Breast epithelium (tissue), 4 donors: ENCODE measurements at regions not wholly inside any gene's neighbourhood (a gene's known extent, or its start where the extent isn't known, plus 50 kb on each side); places are given as distances from the start of the nearest gene placed in this dataset.

Experiments
- DNase-seq, 2 donors: peaks; one replicate each; pipeline ENCODE4 v3.0.0-alpha.2; 2019; ENCODE audit warnings: low spot score in 2 of 2
- H3K27ac ChIP-seq, 2 donors: fragments of 200-600 bp; sonication (generic) in 1 of 2; one replicate each; pipeline ENCODE4 v1.5.1; 2016 to 2019; ENCODE audit warnings: mild to moderate bottlenecking in 1 of 2
- H3K27me3 ChIP-seq, 2 donors: fragments of 200-600 bp; sonication (generic) in 1 of 2; one replicate each; pipeline versions ENCODE4 v1.5.1 to v1.6.0; 2017 to 2019; ENCODE audit warnings: control low read depth in 1 of 2, mild to moderate bottlenecking in 1 of 2
- H3K36me3 ChIP-seq: fragments of 200-600 bp; one replicate; pipeline ENCODE4 v1.5.1; 2019
- H3K4me1 ChIP-seq, 2 donors: fragments of 200-600 bp; sonication (generic); one replicate each; pipeline ENCODE4 v1.5.1; 2016 to 2019; ENCODE audit warnings: control low read depth in 1 of 2
- H3K4me3 ChIP-seq, 3 donors: fragments of 200-600 bp; sonication (generic); 1 replicate in 2 of 3; 2 replicates in 1 of 3; pipeline ENCODE4 v1.5.1; 2016 to 2019; ENCODE audit warnings: mild to moderate bottlenecking in 3 of 3, moderate library complexity in 2 of 3
- H3K9me3 ChIP-seq, 2 donors: fragments of 200-600 bp; sonication (generic) in 1 of 2; one replicate each; pipeline ENCODE4 v1.5.1; 2016 to 2019; ENCODE audit warnings: control low read depth in 1 of 2
- POLR2A ChIP-seq: fragments of 450-650 bp; IDR thresholded peaks from one replicate; pipeline ENCODE4 v1.6.1; 2016; ENCODE audit warnings: antibody characterized with exemption, mild to moderate bottlenecking, moderate library complexity
- POLR2AphosphoS5 ChIP-seq, 3 donors: sonication (generic); formaldehyde crosslinking; IDR thresholded peaks; one replicate each; pipeline ENCODE4 v1.6.1; 2017; ENCODE audit warnings: antibody characterized with exemption in 3 of 3
- intact Hi-C: fragments of 100-400 bp; cut with DNase I; formaldehyde crosslinking; loops from one replicate; pipeline ENCODE4 v1.15.1; 2023; ENCODE audit warnings: low total_unique reads
- TF ChIP-seq, protein P1 (sequence below), 3 donors: fragments of 450-650 bp; IDR thresholded peaks; one replicate each; pipeline ENCODE4 v1.5.1; 2016 to 2017; ENCODE audit warnings: antibody characterized with exemption in 3 of 3, mild to moderate bottlenecking in 3 of 3, moderate library complexity in 3 of 3

DNA sequence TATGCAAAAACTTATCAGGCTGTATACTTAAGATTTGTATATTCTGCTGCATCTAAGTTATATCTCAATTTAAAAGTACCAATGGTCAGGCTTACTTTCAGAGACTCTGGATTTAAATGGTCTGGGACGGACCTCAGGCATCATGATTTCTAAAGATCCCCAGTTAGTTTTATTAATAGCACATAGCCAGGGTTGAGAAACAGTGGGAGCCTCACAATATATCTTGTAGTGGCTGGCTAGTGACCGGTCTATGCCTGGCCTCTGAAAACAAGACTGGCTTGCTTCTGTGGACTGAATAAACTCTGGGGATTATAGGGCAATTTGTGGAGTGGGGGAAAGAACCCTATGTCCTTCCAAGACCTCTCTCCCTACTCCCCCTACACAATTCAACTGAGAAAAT, 162.5 kb upstream of the SLC1A4 start:
- TF ChIP-seq POLR2A: no peak
- TF ChIP-seq, protein P1, sequence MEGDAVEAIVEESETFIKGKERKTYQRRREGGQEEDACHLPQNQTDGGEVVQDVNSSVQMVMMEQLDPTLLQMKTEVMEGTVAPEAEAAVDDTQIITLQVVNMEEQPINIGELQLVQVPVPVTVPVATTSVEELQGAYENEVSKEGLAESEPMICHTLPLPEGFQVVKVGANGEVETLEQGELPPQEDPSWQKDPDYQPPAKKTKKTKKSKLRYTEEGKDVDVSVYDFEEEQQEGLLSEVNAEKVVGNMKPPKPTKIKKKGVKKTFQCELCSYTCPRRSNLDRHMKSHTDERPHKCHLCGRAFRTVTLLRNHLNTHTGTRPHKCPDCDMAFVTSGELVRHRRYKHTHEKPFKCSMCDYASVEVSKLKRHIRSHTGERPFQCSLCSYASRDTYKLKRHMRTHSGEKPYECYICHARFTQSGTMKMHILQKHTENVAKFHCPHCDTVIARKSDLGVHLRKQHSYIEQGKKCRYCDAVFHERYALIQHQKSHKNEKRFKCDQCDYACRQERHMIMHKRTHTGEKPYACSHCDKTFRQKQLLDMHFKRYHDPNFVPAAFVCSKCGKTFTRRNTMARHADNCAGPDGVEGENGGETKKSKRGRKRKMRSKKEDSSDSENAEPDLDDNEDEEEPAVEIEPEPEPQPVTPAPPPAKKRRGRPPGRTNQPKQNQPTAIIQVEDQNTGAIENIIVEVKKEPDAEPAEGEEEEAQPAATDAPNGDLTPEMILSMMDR (IDR thresholded peaks at IDR 0.05): no peak
- TF ChIP-seq POLR2AphosphoS5 (IDR thresholded peaks at IDR 0.05): no peak

DNA sequence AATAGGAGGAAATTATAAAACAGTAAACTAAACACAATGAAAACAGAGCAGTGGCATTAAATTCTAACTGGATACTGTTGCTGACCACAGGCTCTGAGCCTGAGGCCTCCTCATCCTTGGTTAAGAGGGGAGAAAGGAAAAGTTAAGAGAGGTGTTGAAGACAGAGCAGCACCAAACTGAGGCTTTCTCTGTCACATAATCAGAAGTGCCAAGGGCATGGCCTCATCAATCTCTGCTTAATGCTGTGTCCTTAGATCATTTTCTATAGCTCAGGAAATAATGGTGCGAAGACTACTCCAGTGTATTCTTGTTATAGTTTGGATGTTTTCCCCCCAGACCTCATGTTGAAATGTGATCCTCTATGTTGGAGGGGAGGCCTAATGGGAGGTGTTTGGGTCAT, 160.9 kb upstream of the SLC1A4 start:
- intact Hi-C loops: no loop called here
- Histone ChIP-seq H3K4me3 (no peak overlapping the region), H3K9me3 (no peaks in the 10 kb centered on the region), H3K27ac (no peak overlapping the region), H3K36me3 (no peaks in the 10 kb centered on the region), H3K27me3 (no peaks in the 10 kb centered on the region), H3K4me1 (no peaks in the 10 kb centered on the region)
- DNase-seq: no peak
- TF ChIP-seq POLR2A (no peak), POLR2AphosphoS5 (IDR thresholded peaks at IDR 0.05) (no peak)
- TF ChIP-seq, protein P1 (IDR thresholded peaks at IDR 0.05): no peak

More for the DNA sequence above, 162.5 kb upstream of the SLC1A4 start:
- intact Hi-C loops: no loop called here
- Histone ChIP-seq H3K4me3 (no peak overlapping the region), H3K27me3 (no peaks in the 10 kb centered on the region), H3K36me3 (no peaks in the 10 kb centered on the region), H3K9me3 (no peaks in the 10 kb centered on the region), H3K4me1 (no peaks in the 10 kb centered on the region), H3K27ac (no peak overlapping the region)
- no peak for DNase-seq

DNA sequence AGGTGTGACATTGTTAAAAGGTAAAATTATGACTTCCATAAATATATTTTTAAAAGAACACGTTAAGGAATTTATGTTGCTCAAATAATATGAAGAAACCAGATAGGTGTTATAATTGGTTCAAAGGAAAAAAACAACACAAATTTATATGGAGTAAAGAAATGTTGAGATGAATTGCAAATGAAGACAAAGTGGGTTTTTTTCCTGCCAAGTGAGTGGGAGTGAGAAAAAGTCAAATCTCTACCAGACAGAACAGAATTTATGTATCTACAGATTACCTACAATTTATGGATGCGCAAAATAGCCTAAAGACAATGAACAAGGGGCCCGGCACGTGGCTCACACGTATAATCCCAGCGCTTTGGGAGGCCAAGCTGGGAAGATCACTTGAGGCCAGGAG, 159.7 kb upstream of the SLC1A4 start:
- no peak for DNase-seq
- Histone ChIP-seq H3K4me1 (no peaks in the 10 kb centered on the region), H3K36me3 (no peaks in the 10 kb centered on the region), H3K27me3 (no peaks in the 10 kb centered on the region), H3K4me3 (no peak overlapping the region), H3K27ac (no peak overlapping the region), H3K9me3 (no peaks in the 10 kb centered on the region)
- intact Hi-C loops: no loop called here
- TF ChIP-seq, protein P1 (IDR thresholded peaks at IDR 0.05): no peak
- TF ChIP-seq POLR2AphosphoS5 (IDR thresholded peaks at IDR 0.05) (no peak), POLR2A (no peak)

DNA sequence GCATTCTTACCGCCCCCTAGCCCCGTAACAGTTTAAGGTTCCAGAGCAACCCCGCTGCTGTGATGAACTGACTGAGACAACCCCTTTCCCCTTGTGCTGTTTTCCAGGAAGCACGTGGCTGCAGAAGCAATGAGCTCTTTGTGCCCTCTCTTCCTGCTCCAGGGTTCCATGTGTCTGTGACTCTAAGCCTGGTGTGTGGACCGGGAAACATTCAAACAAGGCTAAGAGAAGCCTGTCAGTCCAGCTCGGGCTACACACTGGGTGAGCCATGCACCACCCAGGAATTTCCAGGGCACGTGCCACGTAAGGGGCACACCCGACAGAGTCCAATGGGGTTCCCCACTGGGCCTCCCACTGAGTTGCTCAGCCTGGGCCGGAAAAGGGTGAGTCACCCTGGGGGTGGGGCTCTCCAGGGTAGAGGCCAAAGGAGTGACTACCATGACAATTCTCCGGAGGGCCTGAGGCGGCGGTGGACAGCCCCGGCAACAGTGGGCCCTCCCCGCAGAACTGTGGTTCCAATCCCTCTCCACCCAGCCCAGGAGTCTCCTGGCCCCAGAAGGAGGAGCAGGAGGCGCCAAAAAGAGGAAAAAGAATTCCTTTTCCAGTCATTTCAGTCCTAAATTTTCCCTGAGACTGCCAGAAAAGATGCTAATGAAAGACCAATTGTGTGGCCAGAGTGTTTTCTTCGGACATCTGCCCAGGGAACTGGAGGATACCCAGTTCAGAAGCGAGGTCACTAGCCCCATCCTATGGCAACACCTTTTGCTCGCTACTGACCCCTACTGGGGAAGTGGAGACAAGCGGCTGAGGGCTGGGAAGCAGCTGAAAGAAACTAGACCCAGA, 157.8 kb upstream of the SLC1A4 start:
- no peaks in the 10 kb centered on the region for H3K27me3 ChIP-seq
- DNase-seq: peak; percentile 39 to 61
- TF ChIP-seq POLR2AphosphoS5 (IDR thresholded peaks at IDR 0.05) (peak in 1 of 3 donors; percentile 74), POLR2A (no peak)
- TF ChIP-seq, protein P1 (IDR thresholded peaks at IDR 0.05): peak in 2 of 3 donors; percentile 60 to 62
- no peaks in the 10 kb centered on the region for H3K9me3 ChIP-seq
- H3K27ac ChIP-seq: peak overlapping the region; percentile 15 to 53
- intact Hi-C loops: no loop called here
- no peaks in the 10 kb centered on the region for H3K36me3 ChIP-seq
- H3K4me1 ChIP-seq: no peaks in the 10 kb centered on the region
- H3K4me3 ChIP-seq: no peak overlapping the region

DNA sequence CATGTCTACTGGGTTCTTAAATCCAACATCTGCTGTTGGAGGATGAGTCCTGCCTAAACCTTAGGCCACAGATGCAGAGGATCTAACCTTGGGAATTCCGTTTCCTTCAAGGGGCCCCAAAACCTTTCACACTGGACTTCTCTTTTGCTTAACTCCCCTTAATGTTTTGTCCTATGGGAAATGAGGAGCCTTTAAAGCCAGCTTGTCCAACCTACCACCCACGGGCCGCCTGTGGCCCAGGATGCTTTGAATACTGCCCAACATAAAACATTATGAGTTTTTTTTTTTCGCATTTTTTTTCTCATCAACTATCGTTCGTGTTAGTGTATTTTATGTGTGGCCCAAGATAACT, 157.2 kb upstream of the SLC1A4 start:
- intact Hi-C loops: no loop called here
- Histone ChIP-seq H3K27ac (peak overlapping the region in 1 of 2 donors; percentile 53), H3K4me1 (no peaks in the 10 kb centered on the region), H3K36me3 (no peaks in the 10 kb centered on the region), H3K4me3 (no peak overlapping the region), H3K27me3 (no peaks in the 10 kb centered on the region), H3K9me3 (no peaks in the 10 kb centered on the region)
- no peak for DNase-seq
- no peak for TF ChIP-seq POLR2A
- TF ChIP-seq, protein P1 (IDR thresholded peaks at IDR 0.05): peak in 1 of 3 donors; percentile 2
